Epithelial cell of proximal tubule (primary cell): ENCODE measurements at regions not wholly inside any gene's neighbourhood (a gene's known extent, or its start where the extent isn't known, plus 50 kb on each side); places are given as distances from the start of the nearest gene placed in this dataset.
"Not testable (repeated sequence)": the region's sequence is repeated elsewhere in the genome, so short reads cannot be mapped to it uniquely, and the experiment has no call there.

Experiments
- DNase-seq: peaks from one replicate; pipeline ENCODE4 v3.0.0-alpha.2; 2011; ENCODE audit warnings: low read depth
- H3K4me3 ChIP-seq: 2 replicates; pipeline ENCODE4 v1.5.1; 2011; ENCODE audit warnings: low read depth, mild to moderate bottlenecking, low read length
- TF ChIP-seq, protein P1 (sequence below): conservative IDR thresholded peaks from 2 replicates; pipeline ENCODE4 v1.5.1; 2012; ENCODE audit warnings: low read depth, mild to moderate bottlenecking, low read length

- no peak for DNase-seq
- H3K4me3 ChIP-seq: no peak overlapping the region
- TF ChIP-seq, protein P1, sequence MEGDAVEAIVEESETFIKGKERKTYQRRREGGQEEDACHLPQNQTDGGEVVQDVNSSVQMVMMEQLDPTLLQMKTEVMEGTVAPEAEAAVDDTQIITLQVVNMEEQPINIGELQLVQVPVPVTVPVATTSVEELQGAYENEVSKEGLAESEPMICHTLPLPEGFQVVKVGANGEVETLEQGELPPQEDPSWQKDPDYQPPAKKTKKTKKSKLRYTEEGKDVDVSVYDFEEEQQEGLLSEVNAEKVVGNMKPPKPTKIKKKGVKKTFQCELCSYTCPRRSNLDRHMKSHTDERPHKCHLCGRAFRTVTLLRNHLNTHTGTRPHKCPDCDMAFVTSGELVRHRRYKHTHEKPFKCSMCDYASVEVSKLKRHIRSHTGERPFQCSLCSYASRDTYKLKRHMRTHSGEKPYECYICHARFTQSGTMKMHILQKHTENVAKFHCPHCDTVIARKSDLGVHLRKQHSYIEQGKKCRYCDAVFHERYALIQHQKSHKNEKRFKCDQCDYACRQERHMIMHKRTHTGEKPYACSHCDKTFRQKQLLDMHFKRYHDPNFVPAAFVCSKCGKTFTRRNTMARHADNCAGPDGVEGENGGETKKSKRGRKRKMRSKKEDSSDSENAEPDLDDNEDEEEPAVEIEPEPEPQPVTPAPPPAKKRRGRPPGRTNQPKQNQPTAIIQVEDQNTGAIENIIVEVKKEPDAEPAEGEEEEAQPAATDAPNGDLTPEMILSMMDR: no peak
Measured at GRCh38 chr6:27140999-27141528, 106.4 kb upstream of the PRSS16 start.

GRCh38 chr6:27141529-27142015, 105.9 kb upstream of the PRSS16 start:
- TF ChIP-seq, protein P1: no peak
- no peak for DNase-seq
- no peak overlapping the region for H3K4me3 ChIP-seq

- H3K4me3 ChIP-seq, DNase-seq: not testable (repeated sequence)
Measured at GRCh38 chr6:27143020-27143388, 104.5 kb upstream of the PRSS16 start.

GRCh38 chr6:27143474-27144026, 104.0 kb upstream of the PRSS16 start:
- no peak for DNase-seq
- TF ChIP-seq, protein P1: no peak
- no peak overlapping the region for H3K4me3 ChIP-seq

DNA sequence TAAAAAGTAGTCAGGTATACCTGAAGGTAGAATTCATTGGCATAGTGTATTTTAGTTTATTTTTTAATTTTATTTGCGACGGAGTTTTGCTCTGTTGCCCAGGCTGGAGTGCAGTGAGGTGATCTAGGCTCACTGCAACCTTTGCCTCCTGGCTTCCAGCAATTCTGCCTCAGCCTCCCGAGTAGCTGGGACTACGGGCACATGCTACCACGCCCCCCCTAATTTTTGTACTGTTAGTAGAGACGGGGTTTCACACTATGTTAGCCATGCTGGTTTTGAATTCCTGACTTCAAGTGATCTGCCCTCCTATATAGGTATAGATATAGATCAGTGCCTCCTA, 102.8 kb upstream of the PRSS16 start:
- TF ChIP-seq, protein P1: no peak
- no peak for DNase-seq
- H3K4me3 ChIP-seq: peak overlapping the region; percentile 79

- no peak for DNase-seq
- H3K4me3 ChIP-seq: peak overlapping the region; percentile 79
- TF ChIP-seq, protein P1: no peak
Measured at GRCh38 chr6:27145731-27146455, 101.6 kb upstream of the PRSS16 start.

DNA sequence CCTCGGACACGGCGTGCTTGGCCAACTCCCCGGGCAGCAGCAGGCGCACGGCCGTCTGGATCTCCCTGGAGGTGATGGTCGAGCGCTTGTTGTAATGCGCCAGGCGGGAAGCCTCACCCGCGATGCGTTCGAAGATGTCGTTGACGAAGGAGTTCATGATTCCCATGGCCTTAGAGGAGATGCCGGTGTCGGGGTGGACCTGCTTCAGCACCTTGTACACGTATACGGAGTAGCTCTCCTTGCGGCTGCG, 101.1 kb upstream of the PRSS16 start:
- not testable (repeated sequence) for DNase-seq
- peak overlapping the region; percentile 79 for H3K4me3 ChIP-seq
